Testis (tissue), 2 donors: ENCODE measurements at regions not wholly inside any gene's neighbourhood (a gene's known extent, or its start where the extent isn't known, plus 50 kb on each side); places are given as distances from the start of the nearest gene placed in this dataset.

Experiments
- DNase-seq: peaks from one replicate; pipeline ENCODE4 v3.0.0-alpha.2; 2019
- H3K27ac ChIP-seq, 2 donors: fragments of 200-600 bp; sonication (generic); one replicate each; pipeline ENCODE4 v1.5.1; 2019
- H3K27me3 ChIP-seq: fragments of 200-600 bp; sonication (generic); one replicate; pipeline ENCODE4 v1.5.1; 2019
- H3K36me3 ChIP-seq: fragments of 200-600 bp; sonication (generic); one replicate; pipeline ENCODE4 v1.5.1; 2017; ENCODE audit warnings: low read depth; ENCODE audit errors: missing control alignments
- H3K4me1 ChIP-seq: fragments of 200-600 bp; sonication (generic); one replicate; pipeline ENCODE4 v1.5.1; 2019
- H3K4me3 ChIP-seq, 2 donors: fragments of 200-600 bp; sonication (generic); one replicate each; pipeline ENCODE4 v1.5.1; 2017 to 2019
- H3K9me3 ChIP-seq: fragments of 200-600 bp; sonication (generic); one replicate; pipeline ENCODE4 v1.5.1; 2017
- CTCF ChIP-seq, 3 experiments: fragments of 450-650 bp in 2 of 3; fragments of 200-600 bp in 1 of 3; sonication (generic) in 1 of 3; IDR thresholded peaks; one replicate each; pipeline ENCODE4 v1.5.1; 2016 to 2019; ENCODE audit warnings: antibody characterized with exemption in 3 of 3, mild to moderate bottlenecking in 2 of 3, moderate library complexity in 1 of 3
- POLR2A ChIP-seq: fragments of 450-650 bp; IDR thresholded peaks from one replicate; pipeline ENCODE4 v1.6.1; 2017; ENCODE audit warnings: antibody characterized with exemption, mild to moderate bottlenecking, moderate library complexity
- WGBS, 2 donors: methylation state at CpG; one replicate each; pipeline ENCODE4 v1.1.5; 2018; 5-methylcytosine and 5-hydroxymethylcytosine counted together
- intact Hi-C: fragments of 100-400 bp; cut with DNase I; formaldehyde crosslinking; loops from one replicate; pipeline ENCODE4 v1.15.1; 2023; ENCODE audit warnings: low total_unique reads

GRCh38 chr7:57198801-57199200 lies 66.6 kb upstream of the ZNF479 start:
- Histone ChIP-seq H3K27me3 (no peaks in the 10 kb centered on the region), H3K4me1 (no peaks in the 10 kb centered on the region), H3K4me3 (no peak overlapping the region), H3K27ac (no peak overlapping the region), H3K9me3 (no peaks in the 10 kb centered on the region), H3K36me3 (no peaks in the 10 kb centered on the region)
- no peak for DNase-seq
- intact Hi-C loops: no loop called here
- no peak for TF ChIP-seq CTCF (IDR thresholded peaks at IDR 0.05)
- no peak for TF ChIP-seq POLR2A
- WGBS, 2 donors: 80 to 92% methylated on average over 9 of the region's 9 CpGs

- Histone ChIP-seq H3K4me3 (no peak overlapping the region), H3K36me3 (no peaks in the 10 kb centered on the region), H3K27ac (no peak overlapping the region), H3K9me3 (no peaks in the 10 kb centered on the region), H3K27me3 (no peaks in the 10 kb centered on the region), H3K4me1 (no peaks in the 10 kb centered on the region)
- DNase-seq: no peak
- TF ChIP-seq CTCF (IDR thresholded peaks at IDR 0.05): no peak
- no peak for TF ChIP-seq POLR2A
- 89 to 92% methylated on average over 7 of the region's 7 CpGs for WGBS, 2 donors
- intact Hi-C loops: no loop called here
Measured at GRCh38 chr7:57199252-57199651, 67.0 kb upstream of the ZNF479 start.

- H3K4me1 ChIP-seq: no peaks in the 10 kb centered on the region
- no peak for TF ChIP-seq POLR2A
- H3K36me3 ChIP-seq: no peaks in the 10 kb centered on the region
- H3K9me3 ChIP-seq: no peaks in the 10 kb centered on the region
- WGBS, 2 donors: 87 to 92% methylated on average over 14 of the region's 14 CpGs
- no peak for DNase-seq
- no peak overlapping the region for H3K4me3 ChIP-seq
- H3K27me3 ChIP-seq: no peaks in the 10 kb centered on the region
- intact Hi-C loops: no loop called here
- no peak overlapping the region for H3K27ac ChIP-seq
Measured at GRCh38 chr7:57201021-57201894, 69.0 kb upstream of the ZNF479 start.

GRCh38 chr7:57201895-57202210 lies 69.6 kb upstream of the ZNF479 start:
- Histone ChIP-seq H3K27ac (no peak overlapping the region), H3K27me3 (no peaks in the 10 kb centered on the region), H3K4me3 (no peak overlapping the region), H3K4me1 (no peaks in the 10 kb centered on the region), H3K9me3 (no peaks in the 10 kb centered on the region), H3K36me3 (no peaks in the 10 kb centered on the region)
- intact Hi-C loops: no loop called here
- WGBS, 2 donors: 79 to 89% methylated on average over 5 to 7 of the region's 7 CpGs
- DNase-seq: no peak
- TF ChIP-seq CTCF (IDR thresholded peaks at IDR 0.05) (no peak), POLR2A (no peak)

GRCh38 chr7:57202274-57202673 lies 70.0 kb upstream of the ZNF479 start:
- Histone ChIP-seq H3K36me3 (no peaks in the 10 kb centered on the region), H3K4me1 (no peaks in the 10 kb centered on the region), H3K4me3 (no peak overlapping the region), H3K27me3 (no peaks in the 10 kb centered on the region), H3K9me3 (no peaks in the 10 kb centered on the region), H3K27ac (no peak overlapping the region)
- WGBS, 2 donors: 64 to 71% methylated on average over 4 to 9 of the region's 9 CpGs
- intact Hi-C loops: no loop called here
- no peak for DNase-seq
- no peak for TF ChIP-seq CTCF (IDR thresholded peaks at IDR 0.05)
- no peak for TF ChIP-seq POLR2A
